ENCODE measurements at regions not wholly inside any gene's neighbourhood (a gene's known extent, or its start where the extent isn't known, plus 50 kb on each side); places are given as distances from the start of the nearest gene placed in this dataset.

GRCh38 chr11:92329137-92329536, 104.5 kb downstream of the FAT3 start:
- Histone ChIP-seq H3K4me3 (ENCODE audit: low read depth, low read length) (no peak overlapping the region), H3K27me3 (ENCODE audit: control insufficient read depth, insufficient read depth, low read length) (no peaks in the 10 kb centered on the region), H3K27ac (ENCODE audit: low read depth, low read length) (no peak overlapping the region), H3K9me3 (ENCODE audit: control insufficient read depth, insufficient read depth, low read length) (no peaks in the 10 kb centered on the region)
- no peak for DNase-seq (ENCODE audit: low read depth, low spot score)
- ChIA-PET CTCF (interaction anchor here (0.7 to 1.7 kb wide), 2 partner anchors 12 to 202 kb away, joined by 3 to 4 read pairs; no protein-coding TSS in a partner anchor), POLR2A (no interaction called here)
- TF ChIP-seq CTCF (IDR thresholded peaks at IDR 0.05; ENCODE audit: low read depth, low read length), result no peak

- DNase-seq (ENCODE audit: low read depth, low spot score), result no peak
- Histone ChIP-seq H3K9me3 (ENCODE audit: control insufficient read depth, insufficient read depth, low read length) (no peaks in the 10 kb centered on the region), H3K27ac (ENCODE audit: low read depth, low read length) (no peak overlapping the region), H3K27me3 (ENCODE audit: control insufficient read depth, insufficient read depth, low read length) (no peaks in the 10 kb centered on the region), H3K4me3 (ENCODE audit: low read depth, low read length) (no peak overlapping the region)
- TF ChIP-seq CTCF (IDR thresholded peaks at IDR 0.05; ENCODE audit: low read depth, low read length), result no peak
- ChIA-PET CTCF (interaction anchor here (0.7 to 1.7 kb wide), 2 partner anchors 11 to 203 kb away, joined by 3 to 4 read pairs; no protein-coding TSS in a partner anchor), POLR2A (no interaction called here)
Observed at GRCh38 chr11:92329646-92330045, 105.0 kb downstream of the FAT3 start.

GRCh38 chr11:92330114-92330513, 105.5 kb downstream of the FAT3 start:
- ChIA-PET CTCF (interaction anchor here (1.7 kb wide), 1 partner anchor 11 kb away, joined by 4 read pairs; no protein-coding TSS in a partner anchor), POLR2A (interaction anchor here (0.7 kb wide), 1 partner anchor 23 kb away, joined by 3 read pairs; no protein-coding TSS in a partner anchor)
- no peak for TF ChIP-seq CTCF (IDR thresholded peaks at IDR 0.05; ENCODE audit: low read depth, low read length)
- Histone ChIP-seq H3K27me3 (ENCODE audit: control insufficient read depth, insufficient read depth, low read length) (no peaks in the 10 kb centered on the region), H3K9me3 (ENCODE audit: control insufficient read depth, insufficient read depth, low read length) (no peaks in the 10 kb centered on the region), H3K4me3 (ENCODE audit: low read depth, low read length) (no peak overlapping the region), H3K27ac (ENCODE audit: low read depth, low read length) (no peak overlapping the region)
- DNase-seq (ENCODE audit: low read depth, low spot score), result no peak

- POLR2A ChIA-PET, result no interaction called here
- no peak for TF ChIP-seq CTCF (IDR thresholded peaks at IDR 0.05; ENCODE audit: low read depth, low read length)
- DNase-seq (ENCODE audit: low read depth, low spot score), result peak; percentile 42
Observed at GRCh38 chr11:92332986-92333385, 108.4 kb downstream of the FAT3 start.

GRCh38 chr11:92340839-92341238, 116.2 kb downstream of the FAT3 start:
- no peaks in the 10 kb centered on the region for H3K9me3 ChIP-seq (ENCODE audit: control insufficient read depth, insufficient read depth, low read length)
- DNase-seq (ENCODE audit: low read depth, low spot score), result no peak
- POLR2A ChIA-PET, result no interaction called here
- H3K4me3 ChIP-seq (ENCODE audit: low read depth, low read length), result no peak overlapping the region
- TF ChIP-seq CTCF (IDR thresholded peaks at IDR 0.05; ENCODE audit: low read depth, low read length), result peak; percentile 47
- CTCF ChIA-PET, result interaction anchor here (1.2 to 1.7 kb wide), 2 partner anchors 11 to 35 kb away, joined by 4 to 6 read pairs; no protein-coding TSS in a partner anchor
- H3K27me3 ChIP-seq (ENCODE audit: control insufficient read depth, insufficient read depth, low read length), result no peaks in the 10 kb centered on the region
- no peak overlapping the region for H3K27ac ChIP-seq (ENCODE audit: low read depth, low read length)

More at GRCh38 chr11:92332986-92333385, 108.4 kb downstream of the FAT3 start:
- no peaks in the 10 kb centered on the region for H3K9me3 ChIP-seq (ENCODE audit: control insufficient read depth, insufficient read depth, low read length)
- CTCF ChIA-PET, result no interaction called here
- H3K27me3 ChIP-seq (ENCODE audit: control insufficient read depth, insufficient read depth, low read length), result no peaks in the 10 kb centered on the region
- no peak overlapping the region for H3K27ac ChIP-seq (ENCODE audit: low read depth, low read length)
- no peak overlapping the region for H3K4me3 ChIP-seq (ENCODE audit: low read depth, low read length)

All from AG04450 (cell line).